ENCODE measurements at regions not wholly inside any gene's neighbourhood (a gene's known extent, or its start where the extent isn't known, plus 50 kb on each side); places are given as distances from the start of the nearest gene placed in this dataset.
A peak's percentile ranks its signal among the peaks of the same experiment; 100 is the strongest.

GRCh38 chr6:120237221-120237620, 887.7 kb upstream of the MAN1A1 start:
- DNase-seq (ENCODE audit: low spot score) = no peak
- H3K4me1 ChIP-seq (ENCODE audit: insufficient read depth, low read length, poor library complexity, severe bottlenecking) = no peaks in the 10 kb centered on the region
- no peak overlapping the region for H3K27ac ChIP-seq (ENCODE audit: low read depth, low read length, poor library complexity, severe bottlenecking)
- no peaks in the 10 kb centered on the region for H3K9me2 ChIP-seq (ENCODE audit: insufficient read depth, low read length)
- no peaks in the 10 kb centered on the region for H3K79me2 ChIP-seq (ENCODE audit: insufficient read depth, low read depth, low read length)
- intact Hi-C loops (cut with micrococcal nuclease; ENCODE audit: unreplicated experiment) = no loop called here
- TF ChIP-seq EZH2phosphoT487 (IDR thresholded peaks at IDR 0.05; ENCODE audit: borderline replicate concordance, low read depth, low read length) (no peak), CTCF (conservative IDR thresholded peaks at IDR 0.05; ENCODE audit: low read length) (no peak)
- no peak overlapping the region for H3K4me2 ChIP-seq (ENCODE audit: low read length)
- BruUV-seq (replicated peaks) = no TSS peak
- CTCF ChIA-PET (ENCODE audit: unreplicated experiment) = no interaction called here
- no peaks in the 10 kb centered on the region for H4K20me1 ChIP-seq (ENCODE audit: insufficient read depth, low read length)
- no peak overlapping the region for H2AFZ ChIP-seq (ENCODE audit: low read length)
- no peaks in the 10 kb centered on the region for H3K9me3 ChIP-seq (ENCODE audit: low read length)
- no peak overlapping the region for H3K4me3 ChIP-seq (ENCODE audit: low read depth, low read length, poor library complexity, severe bottlenecking)
- H3K36me3 ChIP-seq (ENCODE audit: insufficient read depth, low read length) = no peaks in the 10 kb centered on the region
- POLR2A ChIA-PET = no interaction called here

- H3K4me3 ChIP-seq (ENCODE audit: low read depth, low read length, poor library complexity, severe bottlenecking) = no peak overlapping the region
- no peaks in the 10 kb centered on the region for H3K4me1 ChIP-seq (ENCODE audit: insufficient read depth, low read length, poor library complexity, severe bottlenecking)
- DNase-seq (ENCODE audit: low spot score) = peak; percentile 1
- H4K20me1 ChIP-seq (ENCODE audit: insufficient read depth, low read length) = no peaks in the 10 kb centered on the region
- H3K9me3 ChIP-seq (ENCODE audit: low read length) = no peaks in the 10 kb centered on the region
- CTCF ChIA-PET (ENCODE audit: unreplicated experiment) = no interaction called here
- no peaks in the 10 kb centered on the region for H3K36me3 ChIP-seq (ENCODE audit: insufficient read depth, low read length)
- no peak overlapping the region for H3K27ac ChIP-seq (ENCODE audit: low read depth, low read length, poor library complexity, severe bottlenecking)
- H3K4me2 ChIP-seq (ENCODE audit: low read length) = no peak overlapping the region
- TF ChIP-seq CTCF (conservative IDR thresholded peaks at IDR 0.05; ENCODE audit: low read length) (peak; percentile 33; the same call in 1 of the 2 replicates), EZH2phosphoT487 (IDR thresholded peaks at IDR 0.05; ENCODE audit: borderline replicate concordance, low read depth, low read length) (no peak)
- intact Hi-C loops (cut with micrococcal nuclease; ENCODE audit: unreplicated experiment) = no loop called here
- BruUV-seq (replicated peaks) = no TSS peak
- no peak overlapping the region for H2AFZ ChIP-seq (ENCODE audit: low read length)
- POLR2A ChIA-PET = no interaction called here
- no peaks in the 10 kb centered on the region for H3K9me2 ChIP-seq (ENCODE audit: insufficient read depth, low read length)
- no peaks in the 10 kb centered on the region for H3K79me2 ChIP-seq (ENCODE audit: insufficient read depth, low read depth, low read length)
These were observed 880.4 kb upstream of the MAN1A1 start for GRCh38 chr6:120230008-120230407.

- POLR2A ChIA-PET = no interaction called here
- no peaks in the 10 kb centered on the region for H3K79me2 ChIP-seq (ENCODE audit: insufficient read depth, low read depth, low read length)
- intact Hi-C loops (cut with micrococcal nuclease; ENCODE audit: unreplicated experiment) = no loop called here
These were observed 878.7 kb upstream of the MAN1A1 start for GRCh38 chr6:120228297-120228696.

More at GRCh38 chr6:120228297-120228696, 878.7 kb upstream of the MAN1A1 start:
- DNase-seq (ENCODE audit: low spot score) = no peak
- no peaks in the 10 kb centered on the region for H3K36me3 ChIP-seq (ENCODE audit: insufficient read depth, low read length)
- TF ChIP-seq EZH2phosphoT487 (IDR thresholded peaks at IDR 0.05; ENCODE audit: borderline replicate concordance, low read depth, low read length) (no peak), CTCF (conservative IDR thresholded peaks at IDR 0.05; ENCODE audit: low read length) (no peak)
- H2AFZ ChIP-seq (ENCODE audit: low read length) = no peak overlapping the region
- no peaks in the 10 kb centered on the region for H4K20me1 ChIP-seq (ENCODE audit: insufficient read depth, low read length)
- no peak overlapping the region for H3K4me2 ChIP-seq (ENCODE audit: low read length)
- no peak overlapping the region for H3K27ac ChIP-seq (ENCODE audit: low read depth, low read length, poor library complexity, severe bottlenecking)
- no peak overlapping the region for H3K4me3 ChIP-seq (ENCODE audit: low read depth, low read length, poor library complexity, severe bottlenecking)
- CTCF ChIA-PET (ENCODE audit: unreplicated experiment) = no interaction called here
- no peaks in the 10 kb centered on the region for H3K9me2 ChIP-seq (ENCODE audit: insufficient read depth, low read length)
- BruUV-seq (replicated peaks) = no TSS peak
- H3K9me3 ChIP-seq (ENCODE audit: low read length) = no peaks in the 10 kb centered on the region
- H3K4me1 ChIP-seq (ENCODE audit: insufficient read depth, low read length, poor library complexity, severe bottlenecking) = no peaks in the 10 kb centered on the region
